B cell (primary cell): ENCODE measurements at regions not wholly inside any gene's neighbourhood (a gene's known extent, or its start where the extent isn't known, plus 50 kb on each side); places are given as distances from the start of the nearest gene placed in this dataset.
"Not testable (repeated sequence)": the region's sequence is repeated elsewhere in the genome, so short reads cannot be mapped to it uniquely, and the experiment has no call there.

Experiments used
- ATAC-seq: fragments of 200-7000 bp; cut with Tn5 transposase; one replicate; pipeline ENCODE4 v1.10.0; 2021; ENCODE audit warnings: low read depth, mild to moderate bottlenecking, moderate number of reproducible peaks, moderate library complexity
- CTCF ChIA-PET: fragments of 350-600 bp; sonication (Branson Sonifier 250); formaldehyde crosslinking; loops from one replicate; lab custom pipeline; 2021; ENCODE audit warnings: antibody characterized with exemption, inconsistent platforms; lab: Charles Lee
- POLR2A ChIA-PET: fragments of 350-600 bp; sonication (Branson Sonifier 250); formaldehyde crosslinking; loops from one replicate; lab custom pipeline; 2021; ENCODE audit warnings: antibody characterized with exemption; lab: Charles Lee
- DNase-seq: peaks from one replicate; pipeline ENCODE4 v3.0.0; 2013
- H2AFZ ChIP-seq: 2 replicates; pipeline ENCODE4 v1.6.1; 2012; ENCODE audit warnings: mild to moderate bottlenecking, low read depth, low read length; ENCODE audit not compliant: insufficient read depth, poor library complexity, severe bottlenecking
- H3K27ac ChIP-seq, 2 donors: 1 replicate in 1 of 2; 2 replicates in 1 of 2; pipeline ENCODE4 v1.5.1; 2012 to 2013; ENCODE audit warnings: low read length in 2 of 2, mild to moderate bottlenecking in 2 of 2, moderate library complexity in 1 of 2
- H3K27me3 ChIP-seq, 4 experiments: fragments of 200-600 bp in 1 of 4; sonication (generic) in 1 of 4; replicated peaks in 1 of 4; 1 replicate in 2 of 4; 2 replicates in 2 of 4; pipeline versions ENCODE4 v1.6.1 to v1.7.0; 2013 to 2016; ENCODE audit warnings: low read length in 3 of 4, mild to moderate bottlenecking in 2 of 4, mixed read lengths in 1 of 4, moderate library complexity in 1 of 4; ENCODE audit not compliant: insufficient read depth in 4 of 4, control insufficient read depth in 3 of 4; ENCODE audit errors: control extremely low read depth in 1 of 4
- H3K36me3 ChIP-seq, 2 experiments: replicated peaks in 1 of 2; 1 replicate in 1 of 2; 2 replicates in 1 of 2; pipeline versions ENCODE4 v1.6.1 to v1.7.1; 2013; ENCODE audit warnings: low read length in 1 of 2; ENCODE audit not compliant: insufficient read depth in 2 of 2, control insufficient read depth in 1 of 2; ENCODE audit errors: control extremely low read depth in 1 of 2, extremely low read depth in 1 of 2
- H3K4me1 ChIP-seq, 2 donors: fragments of 200-600 bp in 1 of 2; sonication (generic) in 1 of 2; 1 replicate in 1 of 2; 2 replicates in 1 of 2; pipeline versions ENCODE4 v1.5.1 to v1.6.1; 2013 to 2017; ENCODE audit warnings: low read length in 2 of 2; ENCODE audit not compliant: control insufficient read depth in 2 of 2, insufficient read depth in 2 of 2
- H3K4me2 ChIP-seq: replicated peaks from 2 replicates; pipeline ENCODE3; 2012; ENCODE audit warnings: mild to moderate bottlenecking, low read depth, low read length; ENCODE audit not compliant: poor library complexity, severe bottlenecking
- H3K4me3 ChIP-seq, 5 experiments: fragments of 200-600 bp in 1 of 5; sonication (generic) in 1 of 5; 1 replicate in 3 of 5; 2 replicates in 2 of 5; pipeline versions ENCODE4 v1.5.1 to v1.7.0; 2011 to 2016; ENCODE audit warnings: low read length in 4 of 5, mild to moderate bottlenecking in 4 of 5, low read depth in 2 of 5, control low read depth in 1 of 5, moderate library complexity in 1 of 5; ENCODE audit not compliant: insufficient read depth in 1 of 5; ENCODE audit errors: control extremely low read depth in 1 of 5, extremely low read depth in 1 of 5
- H3K79me2 ChIP-seq: fragments of 200-600 bp; sonication (generic); one replicate; pipeline ENCODE4 v1.6.0; 2016; ENCODE audit warnings: low read length; ENCODE audit not compliant: control insufficient read depth, insufficient read depth
- H3K9ac ChIP-seq: fragments of 200-600 bp; sonication (generic); 2 replicates; pipeline ENCODE4 v1.6.1; 2017; ENCODE audit warnings: mild to moderate bottlenecking, low read length, moderate library complexity
- H3K9me3 ChIP-seq, 3 donors: one replicate each; pipeline versions ENCODE4 v1.6.1 to v1.7.1; 2013; ENCODE audit warnings: low read length in 2 of 3; ENCODE audit not compliant: control insufficient read depth in 2 of 3, insufficient read depth in 1 of 3; ENCODE audit errors: control extremely low read depth in 1 of 3
- H4K20me1 ChIP-seq: 2 replicates; pipeline ENCODE4 v1.6.0; 2012; ENCODE audit warnings: mild to moderate bottlenecking, low read length; ENCODE audit not compliant: insufficient read depth, control insufficient read depth, poor library complexity, severe bottlenecking
- H3K27ac Mint-ChIP-seq: one replicate; pipeline ENCODE4 v1.8.0; 2021; ENCODE audit warnings: mixed read lengths
- H3K27me3 Mint-ChIP-seq: one replicate; pipeline ENCODE4 v1.8.0; 2021; ENCODE audit warnings: mixed read lengths
- H3K4me1 Mint-ChIP-seq: one replicate; pipeline ENCODE4 v1.8.0; 2021; ENCODE audit warnings: mixed read lengths
- H3K4me3 Mint-ChIP-seq: one replicate; pipeline ENCODE4 v1.8.0; 2021; ENCODE audit warnings: mixed read lengths
- H3K9me3 Mint-ChIP-seq: one replicate; pipeline ENCODE4 v1.8.0; 2022; ENCODE audit warnings: mixed read lengths; ENCODE audit not compliant: insufficient read depth
- EZH2 ChIP-seq: IDR thresholded peaks from 2 replicates; pipeline ENCODE4 v1.6.1; 2012; ENCODE audit warnings: borderline replicate concordance, low read depth, mild to moderate bottlenecking, moderate library complexity, low read length; ENCODE audit not compliant: insufficient read depth, poor library complexity, severe bottlenecking
- WGBS: methylation state at CpG from one replicate; pipeline ENCODE4 v1.1.5; 2013; ENCODE audit warnings: missing lambda C conversion rate; ENCODE audit not compliant: insufficient coverage; 5-methylcytosine and 5-hydroxymethylcytosine counted together
- intact Hi-C: fragments of 100-400 bp; cut with micrococcal nuclease; formaldehyde crosslinking; loops from one replicate; pipeline ENCODE4 v1.10.0; 2022
- TF ChIP-seq, protein P1 (sequence below): fragments of 200-600 bp; IDR thresholded peaks from one replicate; pipeline ENCODE4 v1.8.0; 2022; ENCODE audit warnings: antibody characterized with exemption, mild to moderate bottlenecking

DNA sequence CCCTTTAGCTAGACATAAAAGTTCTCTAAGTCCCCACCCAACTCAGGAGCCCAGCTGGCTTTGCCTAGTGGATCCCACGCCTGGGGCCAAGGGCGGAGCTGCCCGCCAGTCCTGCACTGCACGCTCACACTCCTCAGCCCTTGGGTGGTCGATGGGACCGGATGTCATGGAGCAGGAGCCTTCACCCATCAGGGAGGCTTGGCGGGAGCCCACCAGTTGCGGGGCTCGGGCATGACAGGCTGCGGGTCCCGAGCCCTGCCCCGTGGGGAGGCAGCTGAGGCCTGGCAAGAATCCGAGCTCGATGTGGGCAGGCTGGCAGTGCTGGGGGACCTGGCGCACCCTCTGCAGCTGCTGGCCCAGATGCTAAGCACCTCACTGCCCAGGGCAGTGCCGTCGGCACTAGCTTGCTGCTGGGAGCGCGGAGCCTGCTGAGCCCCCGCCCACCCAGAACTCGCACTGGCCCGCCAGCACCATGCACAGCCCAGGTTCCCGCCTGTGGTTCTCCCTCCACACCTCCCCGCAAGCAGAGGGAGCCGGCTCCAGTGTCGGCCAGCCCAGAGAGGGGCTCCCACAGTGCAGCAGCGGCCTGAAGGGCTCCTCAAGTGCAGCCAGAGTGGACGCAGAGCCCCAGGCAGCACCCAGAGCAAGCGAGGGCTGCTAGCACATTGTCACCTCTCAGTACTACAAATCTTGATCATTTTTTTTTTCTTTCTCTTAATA, 391.4 kb upstream of the NDN start:
- Histone ChIP-seq H3K9me3 (peaks cover 0 to 13% (median 0%) of the 10 kb centered on the region in 3 donors), H3K27me3 (no peaks in the 10 kb centered on the region), H3K4me1 (no peaks in the 10 kb centered on the region), H3K36me3 (no peaks in the 10 kb centered on the region), H2AFZ (no peak overlapping the region), H3K4me2 (no peak overlapping the region), H3K9ac (no peak overlapping the region), H3K27ac (no peak overlapping the region), H3K4me3 (no peak overlapping the region), H4K20me1 (no peaks in the 10 kb centered on the region), H3K79me2 (no peaks in the 10 kb centered on the region)
- ChIA-PET CTCF (no interaction called here), POLR2A (no interaction called here)
- Mint-ChIP-seq H3K27ac (no peak overlapping the region), H3K9me3 (peaks cover 4% of the 10 kb centered on the region), H3K4me1 (no peaks in the 10 kb centered on the region), H3K4me3 (no peak overlapping the region), H3K27me3 (no peaks in the 10 kb centered on the region)
- intact Hi-C loops = no loop called here
- no peak for ATAC-seq
- TF ChIP-seq, protein P1, sequence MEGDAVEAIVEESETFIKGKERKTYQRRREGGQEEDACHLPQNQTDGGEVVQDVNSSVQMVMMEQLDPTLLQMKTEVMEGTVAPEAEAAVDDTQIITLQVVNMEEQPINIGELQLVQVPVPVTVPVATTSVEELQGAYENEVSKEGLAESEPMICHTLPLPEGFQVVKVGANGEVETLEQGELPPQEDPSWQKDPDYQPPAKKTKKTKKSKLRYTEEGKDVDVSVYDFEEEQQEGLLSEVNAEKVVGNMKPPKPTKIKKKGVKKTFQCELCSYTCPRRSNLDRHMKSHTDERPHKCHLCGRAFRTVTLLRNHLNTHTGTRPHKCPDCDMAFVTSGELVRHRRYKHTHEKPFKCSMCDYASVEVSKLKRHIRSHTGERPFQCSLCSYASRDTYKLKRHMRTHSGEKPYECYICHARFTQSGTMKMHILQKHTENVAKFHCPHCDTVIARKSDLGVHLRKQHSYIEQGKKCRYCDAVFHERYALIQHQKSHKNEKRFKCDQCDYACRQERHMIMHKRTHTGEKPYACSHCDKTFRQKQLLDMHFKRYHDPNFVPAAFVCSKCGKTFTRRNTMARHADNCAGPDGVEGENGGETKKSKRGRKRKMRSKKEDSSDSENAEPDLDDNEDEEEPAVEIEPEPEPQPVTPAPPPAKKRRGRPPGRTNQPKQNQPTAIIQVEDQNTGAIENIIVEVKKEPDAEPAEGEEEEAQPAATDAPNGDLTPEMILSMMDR = no peak
- TF ChIP-seq EZH2 = no peak
- no peak for DNase-seq
- WGBS = 92% methylated on average over 28 of the region's 29 CpGs

DNA sequence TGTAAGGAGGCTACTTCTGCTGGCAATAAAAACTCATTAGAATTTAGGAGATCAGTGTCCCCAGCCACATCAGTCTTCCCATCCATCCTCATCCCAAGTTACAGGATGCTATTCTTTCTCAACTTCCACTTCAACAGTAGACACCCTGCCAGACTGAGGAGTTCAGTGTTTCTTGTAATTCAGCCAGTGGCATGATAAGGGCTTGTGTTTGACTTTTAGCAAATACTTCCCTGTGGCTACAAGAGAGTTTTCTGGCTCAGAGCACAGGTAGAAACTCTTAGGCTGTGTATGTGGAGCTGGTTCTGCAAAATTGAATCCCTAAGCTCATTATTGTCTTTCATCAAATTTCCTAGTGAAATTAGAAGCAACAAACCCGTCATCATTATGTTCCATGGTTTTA, 401.8 kb upstream of the NDN start:
- ATAC-seq, H3K27me3 ChIP-seq, H3K9ac ChIP-seq, H3K4me2 ChIP-seq, DNase-seq, H3K4me3 ChIP-seq, H3K27me3 Mint-ChIP-seq, H3K27ac ChIP-seq, H4K20me1 ChIP-seq, H3K4me3 Mint-ChIP-seq, H3K4me1 ChIP-seq, H3K36me3 ChIP-seq, H3K4me1 Mint-ChIP-seq, intact Hi-C loops, POLR2A ChIA-PET, CTCF ChIA-PET, H3K27ac Mint-ChIP-seq, H3K79me2 ChIP-seq, H2AFZ ChIP-seq: not testable (repeated sequence)
- H3K9me3 Mint-ChIP-seq = peaks cover 19% of the 10 kb centered on the region
- no CpG with 5 or more reads among the region's 1 CpG for WGBS
- H3K9me3 ChIP-seq = peaks cover 0 to 19% (median 6%) of the 10 kb centered on the region in 3 donors

DNA sequence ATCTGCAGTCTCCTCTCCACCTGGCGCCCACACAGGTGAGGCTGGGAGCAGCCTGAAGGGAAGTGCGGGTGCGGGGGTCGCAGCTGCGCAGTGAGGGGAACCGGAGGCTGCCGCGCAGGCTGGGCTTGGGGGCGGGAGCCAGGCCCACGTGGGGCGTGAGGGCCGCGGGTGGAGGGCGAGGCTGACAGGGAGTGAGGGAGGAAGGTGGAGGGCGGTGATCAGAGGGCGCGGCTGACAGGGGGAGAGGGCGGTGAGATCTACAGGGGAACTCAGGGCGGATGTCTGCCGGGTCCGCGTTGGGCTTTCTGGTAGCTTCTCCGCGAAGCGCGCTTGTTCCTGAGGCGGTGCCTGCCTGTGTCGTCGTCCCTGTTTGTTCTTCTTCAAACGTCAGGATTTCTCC, 414.4 kb upstream of the NDN start:
- H3K27ac Mint-ChIP-seq, H3K36me3 ChIP-seq, H4K20me1 ChIP-seq, H3K4me2 ChIP-seq, DNase-seq, POLR2A ChIA-PET, H3K4me3 Mint-ChIP-seq, intact Hi-C loops, H3K9me3 ChIP-seq, H3K27me3 ChIP-seq, H3K9ac ChIP-seq, H3K27ac ChIP-seq, H3K4me1 Mint-ChIP-seq, H2AFZ ChIP-seq, CTCF ChIA-PET, H3K9me3 Mint-ChIP-seq, ATAC-seq, H3K4me1 ChIP-seq, H3K79me2 ChIP-seq, H3K27me3 Mint-ChIP-seq, H3K4me3 ChIP-seq: not testable (repeated sequence)
- 43% methylated on average over 13 of the region's 30 CpGs for WGBS
